CD4-positive, alpha-beta T cell treated with Interleukin-2 at 100 ng/mL for 4 hours (primary cell): ENCODE measurements at regions not wholly inside any gene's neighbourhood (a gene's known extent, or its start where the extent isn't known, plus 50 kb on each side); places are given as distances from the start of the nearest gene placed in this dataset.

Experiments
- DNase-seq: peaks from one replicate; pipeline ENCODE4 v3.0.0-alpha.2; 2020; ENCODE audit warnings: low spot score

DNA sequence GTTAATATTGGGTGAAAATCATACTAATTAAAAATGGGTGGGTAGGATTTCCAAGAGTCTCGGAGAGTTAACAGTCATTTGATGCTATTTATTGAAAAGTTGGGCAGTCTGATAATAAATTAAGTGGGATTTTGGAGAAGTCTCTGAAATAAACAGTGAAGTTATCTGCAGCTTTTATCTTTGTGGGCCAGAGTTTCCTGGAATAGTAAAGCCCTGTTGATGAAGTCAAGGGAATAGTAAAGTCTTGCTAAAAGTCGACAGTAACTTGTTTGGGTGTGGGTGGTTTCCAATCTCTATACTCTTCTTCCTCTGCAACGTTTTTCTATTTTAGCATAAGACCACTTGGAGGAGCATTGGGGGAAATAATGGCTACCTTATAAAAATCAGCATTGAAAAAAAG is 493.6 kb downstream of the EPM2A start:
- DNase-seq, result no peak

GRCh38 chr6:145244349-145245100 is 490.8 kb downstream of the EPM2A start:
- no peak for DNase-seq

DNA sequence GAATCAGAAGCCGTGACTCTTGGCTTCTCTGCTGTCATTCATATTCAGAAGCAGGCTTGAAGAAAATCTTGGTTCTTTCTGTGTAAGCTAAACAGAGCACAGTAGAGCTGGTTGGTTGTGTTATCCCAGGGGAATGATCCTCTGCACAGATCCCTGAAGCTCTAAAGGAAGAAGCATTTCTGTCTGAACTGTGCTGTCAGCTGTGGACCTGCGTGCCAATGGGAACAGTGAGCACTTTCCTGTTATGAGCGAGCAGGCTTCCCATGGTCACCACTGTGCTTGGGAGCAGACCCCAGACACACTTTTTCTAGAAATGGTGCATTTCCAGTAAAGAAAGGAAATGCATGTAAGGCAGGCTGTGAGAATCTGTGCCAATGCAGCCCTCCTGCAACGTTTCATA is 490.2 kb downstream of the EPM2A start:
- no peak for DNase-seq

GRCh38 chr6:145247692-145248419 is 487.5 kb downstream of the EPM2A start:
- no peak for DNase-seq

- DNase-seq, result no peak
These were observed 484.9 kb downstream of the EPM2A start for GRCh38 chr6:145250436-145250835.

DNA sequence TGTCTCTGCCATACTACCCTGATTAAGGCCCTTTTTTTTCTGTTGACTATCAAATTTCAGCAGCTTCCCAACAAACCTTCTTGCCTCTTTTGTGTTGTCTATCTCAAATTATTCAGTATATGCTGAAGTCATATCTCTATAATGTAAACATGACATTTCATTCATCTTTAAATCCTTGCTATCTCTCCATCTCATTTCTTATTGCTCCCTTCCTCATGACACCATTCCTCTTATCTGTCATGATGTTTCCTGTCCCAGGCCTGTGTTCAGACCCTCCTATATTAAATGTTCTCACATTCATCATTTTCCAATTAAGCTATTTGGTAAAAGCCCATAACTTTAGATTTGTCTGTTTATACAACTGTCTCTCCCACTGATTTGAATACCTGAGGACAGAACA is 482.6 kb downstream of the EPM2A start:
- no peak for DNase-seq

DNA sequence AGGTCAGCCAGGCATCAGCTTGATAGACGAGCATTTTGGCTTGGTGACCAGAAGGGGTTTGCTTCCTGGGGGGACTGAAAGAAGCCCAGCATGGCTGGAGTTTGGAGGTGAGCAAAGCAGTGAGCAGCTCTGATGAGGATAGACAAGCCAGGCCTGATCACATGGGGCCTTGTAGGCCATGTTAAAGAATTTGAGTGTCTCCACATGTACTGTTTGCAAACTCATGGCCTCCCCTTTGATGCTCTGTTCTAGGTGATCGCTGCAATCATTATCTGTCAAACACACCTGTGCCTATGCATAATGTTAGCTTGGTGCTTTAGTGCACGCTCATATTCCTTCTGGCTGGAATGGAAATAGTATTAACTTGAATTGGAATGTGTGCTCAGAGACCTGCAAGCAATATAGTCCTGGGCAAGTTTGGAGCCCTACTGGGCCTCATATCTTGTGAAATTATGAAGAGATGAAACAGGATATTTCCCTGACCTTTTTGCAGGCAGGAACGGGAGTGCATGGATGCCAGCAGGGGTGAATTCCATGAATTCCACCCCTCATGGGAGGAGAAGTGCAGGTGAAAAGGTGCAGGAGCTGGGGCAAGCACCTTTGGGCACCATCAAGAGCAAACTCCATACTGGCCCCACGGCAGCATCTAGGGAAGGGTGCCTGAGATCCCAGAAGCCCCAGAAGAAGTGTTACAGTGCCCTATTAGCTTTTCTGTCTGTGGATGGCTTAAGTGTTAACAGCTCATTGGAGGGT is 480.5 kb downstream of the EPM2A start:
- DNase-seq, result no peak

DNA sequence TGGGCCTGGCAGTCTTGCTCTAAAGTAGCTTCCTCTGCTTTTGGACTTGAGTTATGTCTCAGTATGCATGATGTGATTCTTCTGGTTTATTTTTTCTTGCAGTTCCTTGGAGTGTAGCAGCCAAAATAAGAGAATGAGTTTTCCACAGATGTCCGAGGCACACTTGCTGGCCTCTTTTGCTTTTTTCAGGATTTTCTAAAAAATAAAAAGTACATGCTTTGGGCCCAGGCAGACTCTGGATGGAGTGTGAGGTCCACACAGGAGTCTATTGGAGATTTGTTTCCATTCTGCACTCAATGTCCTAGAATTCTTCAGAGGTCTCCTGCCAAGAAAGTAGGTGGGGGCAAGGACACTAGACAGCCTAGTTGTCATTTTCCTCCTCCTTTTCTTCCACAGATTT is 477.6 kb downstream of the EPM2A start:
- no peak for DNase-seq

- no peak for DNase-seq
These were observed 477.2 kb downstream of the EPM2A start for GRCh38 chr6:145258122-145258521.

DNA sequence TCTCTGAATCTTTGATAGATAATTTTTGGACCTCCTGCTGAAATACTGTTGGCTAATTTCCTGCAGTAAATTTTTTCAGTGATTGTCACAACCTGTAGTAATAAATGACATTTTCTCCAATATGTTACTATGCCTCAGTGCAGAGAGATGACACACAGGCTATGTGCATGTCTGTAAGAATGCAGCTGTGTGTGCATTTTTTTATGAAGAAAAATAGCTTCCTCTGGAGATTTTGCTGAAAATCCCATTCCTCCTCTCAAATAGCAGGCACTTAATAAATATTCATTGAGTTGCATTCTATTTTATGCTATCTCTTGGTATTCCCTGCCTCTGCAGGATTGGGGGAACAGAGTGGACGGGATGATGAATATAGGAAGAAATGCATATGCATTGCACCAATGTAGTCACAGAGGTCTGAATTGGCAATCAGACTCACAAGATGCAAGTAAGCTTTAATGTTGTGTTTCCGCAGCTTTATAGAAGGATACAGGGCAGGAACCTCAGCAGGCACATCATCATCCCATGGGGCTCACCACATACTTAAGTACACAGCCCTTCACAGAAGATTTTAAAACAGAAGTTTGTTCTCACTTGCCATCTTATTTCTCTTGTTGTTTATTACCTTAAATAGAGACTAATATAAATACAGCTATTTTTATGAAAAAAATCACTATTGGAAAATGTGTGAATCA is 474.7 kb downstream of the EPM2A start:
- DNase-seq, result no peak

DNA sequence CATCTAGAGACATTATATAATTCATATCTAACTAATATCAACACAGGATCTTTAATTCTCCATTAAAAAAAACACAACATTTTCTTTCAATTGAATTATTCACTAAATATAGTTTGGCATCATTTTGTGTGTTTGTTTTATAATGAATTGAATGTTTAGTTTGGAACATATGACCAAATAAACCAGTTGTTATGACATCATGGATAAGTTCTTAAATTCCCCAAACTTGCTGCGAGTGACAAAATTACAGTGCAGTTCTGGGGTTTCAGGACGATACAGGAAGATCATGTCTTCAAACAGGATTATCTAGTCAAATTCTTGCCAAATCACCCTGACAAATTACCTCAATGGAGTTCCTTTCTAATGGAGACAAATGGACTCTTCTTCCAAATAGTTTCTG is 473.6 kb downstream of the EPM2A start:
- DNase-seq, result no peak

GRCh38 chr6:145262771-145263170 is 472.5 kb downstream of the EPM2A start:
- no peak for DNase-seq

DNA sequence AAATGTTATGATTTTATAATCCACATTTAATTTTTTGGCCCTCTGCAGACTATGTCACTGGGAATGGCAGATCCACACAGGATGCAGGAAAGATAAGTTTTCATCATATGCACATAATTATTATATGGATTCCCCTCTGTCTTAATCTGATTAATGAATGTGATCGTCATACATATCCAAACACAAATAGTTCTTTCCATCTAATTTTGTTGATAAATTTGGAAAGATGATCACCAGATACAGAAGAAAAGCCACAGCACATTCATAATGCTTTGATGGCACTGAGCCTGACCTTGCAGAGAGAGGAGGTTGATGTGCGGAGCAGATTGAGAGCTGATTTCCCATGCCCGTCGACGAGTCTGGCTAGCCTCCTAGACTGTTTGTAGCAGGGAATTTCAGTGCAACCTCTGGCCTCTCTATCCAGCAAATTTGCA is 471.5 kb downstream of the EPM2A start:
- DNase-seq, result no peak

- DNase-seq, result no peak
These were observed 468.8 kb downstream of the EPM2A start for GRCh38 chr6:145266432-145267075.

- DNase-seq, result no peak
These were observed 468.0 kb downstream of the EPM2A start for GRCh38 chr6:145267076-145267867.

DNA sequence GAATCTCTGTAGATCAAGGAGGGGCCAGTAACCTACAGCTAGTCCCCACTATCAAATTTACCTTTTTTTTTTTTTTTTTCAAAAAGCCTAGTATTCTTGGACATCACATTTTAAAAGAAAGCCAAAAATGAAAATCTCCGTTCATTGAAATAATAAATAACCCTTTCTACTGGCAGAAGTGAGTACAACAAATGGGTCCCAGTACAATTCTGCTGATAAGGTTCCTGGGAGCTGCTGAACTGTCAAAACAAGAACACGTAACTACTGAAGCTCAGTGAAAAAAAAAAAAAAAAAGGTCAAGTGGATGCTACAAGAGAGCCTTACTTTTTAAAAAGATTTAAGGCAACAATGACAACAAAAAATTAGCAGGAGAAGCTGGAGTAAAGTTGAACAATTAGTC is 464.9 kb downstream of the EPM2A start:
- DNase-seq, result no peak

- DNase-seq, result no peak
These were observed 464.3 kb downstream of the EPM2A start for GRCh38 chr6:145271040-145271439.

DNA sequence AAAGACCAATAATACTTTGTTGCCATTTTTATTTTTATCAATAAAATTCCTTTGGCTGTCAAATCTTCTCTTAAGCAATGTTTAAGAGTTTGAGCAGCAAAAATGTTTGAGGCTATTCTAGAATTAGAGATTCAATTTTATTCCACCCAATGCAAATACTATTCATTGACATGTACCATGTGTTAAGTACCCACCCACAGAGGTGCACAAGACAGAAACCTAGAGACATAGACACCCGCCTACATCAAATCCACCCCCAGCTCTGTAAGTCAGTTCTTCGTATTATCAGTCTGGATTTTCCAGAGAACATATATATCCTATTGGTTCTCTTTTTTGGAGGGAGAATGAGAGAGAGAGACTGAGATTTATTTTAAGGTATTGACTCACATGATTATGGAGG is 463.7 kb downstream of the EPM2A start:
- no peak for DNase-seq

- DNase-seq, result no peak
These were observed 463.1 kb downstream of the EPM2A start for GRCh38 chr6:145272246-145272645.

- no peak for DNase-seq
These were observed 462.2 kb downstream of the EPM2A start for GRCh38 chr6:145273136-145273535.

GRCh38 chr6:145274083-145274482 is 461.2 kb downstream of the EPM2A start:
- DNase-seq, result no peak
